ENCODE measurements at regions not wholly inside any gene's neighbourhood (a gene's known extent, or its start where the extent isn't known, plus 50 kb on each side); places are given as distances from the start of the nearest gene placed in this dataset.
A peak's percentile ranks its signal among the peaks of the same experiment; 100 is the strongest.

GRCh38 chr2:147394179-147394790 is 450.5 kb upstream of the ACVR2A start:
- DNase-seq = no peak

- no peak for DNase-seq
Measured at GRCh38 chr2:147392180-147392579, 452.6 kb upstream of the ACVR2A start.

GRCh38 chr2:147390475-147390874 is 454.4 kb upstream of the ACVR2A start:
- no peak for DNase-seq

DNA sequence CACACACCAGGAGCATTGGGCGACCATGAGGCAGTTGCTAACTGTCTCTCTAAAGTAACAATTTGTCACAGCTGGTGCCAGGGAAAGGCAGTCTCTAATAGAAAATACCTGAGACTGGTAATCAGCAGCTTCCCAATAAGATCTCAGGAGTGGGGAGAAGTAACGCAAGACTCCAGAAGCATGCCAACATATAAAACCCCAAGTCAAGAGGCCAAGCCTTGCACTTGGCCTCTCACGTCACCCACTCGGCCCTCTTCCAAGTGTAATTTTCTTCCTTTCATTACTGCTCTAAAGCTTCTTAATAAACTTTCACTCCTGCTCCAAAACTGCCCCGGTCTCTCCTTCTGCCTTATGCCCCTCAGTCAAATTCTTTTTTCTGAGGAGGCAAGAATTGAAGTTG is 455.6 kb upstream of the ACVR2A start:
- no peak for DNase-seq

- DNase-seq = no peak
Measured at GRCh38 chr2:147388217-147388616, 456.6 kb upstream of the ACVR2A start.

- DNase-seq = no peak
Measured at GRCh38 chr2:147386284-147386683, 458.5 kb upstream of the ACVR2A start.

DNA sequence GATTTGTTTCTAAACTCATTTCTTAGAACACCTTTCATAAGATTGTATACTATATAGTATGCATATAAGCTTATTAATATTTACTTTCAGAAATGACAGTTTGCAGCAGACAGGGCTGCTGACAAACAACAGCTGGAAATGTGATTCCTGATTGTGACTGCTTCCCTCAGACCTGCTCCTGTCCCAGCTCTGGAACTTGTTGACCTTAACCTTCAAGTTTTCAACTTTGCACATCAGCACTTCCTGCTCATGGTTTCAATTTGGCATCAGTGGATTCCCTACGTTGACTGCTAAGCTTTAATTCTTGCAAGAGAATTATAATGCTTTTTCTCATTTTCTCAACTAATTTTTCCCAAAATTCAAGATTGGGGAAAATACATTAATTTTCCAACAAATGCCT is 459.2 kb upstream of the ACVR2A start:
- no peak for DNase-seq

DNA sequence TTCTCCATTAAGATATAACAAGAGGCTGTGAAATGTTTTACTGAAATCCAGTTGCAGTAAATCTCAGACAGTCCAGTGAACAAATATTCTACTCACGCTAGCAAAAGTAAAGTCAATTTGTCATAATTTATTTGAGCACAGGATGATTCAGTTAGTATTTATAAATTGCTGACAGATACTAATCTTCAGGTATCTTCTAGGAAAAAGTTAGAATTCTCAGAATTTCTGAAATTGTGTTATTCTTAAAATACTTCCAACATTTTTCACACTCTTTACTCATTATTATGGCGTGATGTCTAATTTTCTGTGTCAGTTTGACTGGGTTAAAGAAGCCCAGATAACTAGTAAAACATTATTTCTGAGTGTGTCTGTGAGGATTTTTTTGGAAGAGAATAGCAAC is 460.2 kb upstream of the ACVR2A start:
- DNase-seq = no peak

- DNase-seq = peak; percentile 62
Measured at GRCh38 chr2:147382322-147382948, 462.4 kb upstream of the ACVR2A start.

GRCh38 chr2:147378403-147378802 is 466.4 kb upstream of the ACVR2A start:
- no peak for DNase-seq

DNA sequence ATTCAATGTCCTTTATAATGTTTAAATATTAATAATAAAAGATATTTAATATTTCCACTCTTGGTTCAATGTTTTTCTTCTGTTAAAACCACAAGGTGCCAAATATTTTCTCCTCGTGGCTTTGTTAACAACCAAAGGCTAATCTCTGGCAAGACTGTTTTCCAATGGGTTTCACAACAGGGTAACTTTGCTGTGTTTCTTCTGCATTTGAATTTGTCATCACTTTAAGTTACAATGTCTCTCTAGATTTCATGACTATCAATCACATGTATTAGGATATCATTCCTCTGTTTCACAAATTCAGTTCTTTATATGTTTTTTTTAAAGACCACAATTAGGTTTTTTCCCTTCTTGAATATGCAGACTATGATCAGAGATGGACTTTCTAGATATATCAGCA is 469.8 kb upstream of the ACVR2A start:
- no peak for DNase-seq

DNA sequence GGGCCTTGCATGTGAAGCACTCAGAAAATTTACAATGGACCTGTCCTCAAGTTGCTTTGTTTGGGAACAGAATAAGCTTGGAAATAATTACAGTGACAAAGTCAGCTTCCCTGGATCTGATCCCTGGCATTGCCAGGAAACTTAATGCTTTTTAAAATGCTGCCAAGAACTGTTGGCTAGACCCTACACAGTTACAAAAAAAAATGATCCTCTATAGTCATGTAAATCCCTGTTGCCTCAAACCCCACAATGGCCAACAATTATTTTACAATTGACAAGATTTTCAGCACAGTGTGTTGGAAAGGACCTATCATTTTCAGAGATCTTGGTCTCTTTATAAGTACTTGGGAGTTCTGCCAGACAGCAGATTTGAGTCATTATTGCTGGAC is 470.4 kb upstream of the ACVR2A start:
- peak; percentile 38 for DNase-seq

- DNase-seq = no peak
Measured at GRCh38 chr2:147373800-147374422, 470.9 kb upstream of the ACVR2A start.

GRCh38 chr2:147368306-147368705 is 476.5 kb upstream of the ACVR2A start:
- DNase-seq = no peak

- no peak for DNase-seq
Measured at GRCh38 chr2:147366279-147366678, 478.6 kb upstream of the ACVR2A start.

DNA sequence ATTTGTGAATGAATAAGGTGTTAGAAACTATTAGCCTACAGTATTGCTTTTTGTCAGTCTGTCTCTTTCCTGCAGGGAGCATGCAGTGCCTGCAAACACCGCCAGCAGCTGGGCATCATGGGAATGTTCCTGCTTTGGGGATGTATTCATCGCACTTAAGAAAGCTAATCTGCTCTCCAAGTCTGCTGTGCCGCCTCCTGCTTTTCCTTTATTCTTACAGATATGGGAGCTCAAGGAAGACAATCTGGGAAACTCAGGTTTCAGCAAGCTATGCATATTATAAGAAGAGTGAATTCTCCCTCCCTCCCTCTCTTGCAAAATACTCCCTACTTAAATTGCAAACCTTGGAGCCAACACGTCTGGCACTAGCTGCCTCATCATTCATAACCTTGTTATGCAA is 479.2 kb upstream of the ACVR2A start:
- DNase-seq = no peak

- DNase-seq = peak; percentile 45
Measured at GRCh38 chr2:147364597-147364996, 480.2 kb upstream of the ACVR2A start.

- no peak for DNase-seq
Measured at GRCh38 chr2:147363181-147363580, 481.6 kb upstream of the ACVR2A start.

GRCh38 chr2:147358375-147358774 is 486.5 kb upstream of the ACVR2A start:
- no peak for DNase-seq

DNA sequence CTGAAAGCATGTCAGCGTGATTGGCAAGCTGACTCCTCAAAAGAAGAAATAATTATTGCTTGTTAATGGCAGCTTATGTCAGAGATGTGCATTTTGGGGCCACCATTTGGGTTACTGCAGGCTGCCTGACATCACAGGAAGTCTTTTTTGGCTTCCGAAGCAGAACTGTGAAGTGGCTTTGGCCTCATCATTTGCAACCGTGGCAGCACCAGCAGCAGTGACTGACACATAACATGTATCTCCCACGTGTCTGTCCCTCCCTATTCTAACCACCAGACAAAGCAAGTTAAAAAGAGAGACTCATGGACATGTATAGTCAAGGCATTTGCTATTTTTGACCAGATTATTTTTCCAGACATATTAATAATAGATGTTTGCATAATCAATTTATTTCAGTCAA is 488.7 kb upstream of the ACVR2A start:
- DNase-seq = no peak

- no peak for DNase-seq
Measured at GRCh38 chr2:147355706-147356105, 489.1 kb upstream of the ACVR2A start.

- DNase-seq = no peak
Measured at GRCh38 chr2:147353072-147353381, 491.8 kb upstream of the ACVR2A start.

- DNase-seq = peak; percentile 83
Measured at GRCh38 chr2:147352264-147353071, 492.4 kb upstream of the ACVR2A start.

- peak; percentile 28 for DNase-seq
Measured at GRCh38 chr2:147351784-147352183, 493.0 kb upstream of the ACVR2A start.

All from NCI-H2029 (cell line).